Liver (tissue), 8 donors: ENCODE measurements at regions not wholly inside any gene's neighbourhood (a gene's known extent, or its start where the extent isn't known, plus 50 kb on each side); places are given as distances from the start of the nearest gene placed in this dataset.

Source experiments
- DNase-seq: peaks from one replicate; pipeline ENCODE4 v3.0.0-alpha.2; 2017; ENCODE audit warnings: low spot score
- H3K27ac ChIP-seq, 2 donors: one replicate each; pipeline ENCODE4 v1.7.0; 2013; ENCODE audit warnings: inconsistent platforms in 2 of 2, low read length in 2 of 2, control low read depth in 1 of 2, low read depth in 1 of 2, mild to moderate bottlenecking in 1 of 2
- H3K27me3 ChIP-seq, 4 donors: one replicate each; pipeline versions ENCODE4 v1.6.1 to v1.7.0; 2013; ENCODE audit warnings: low read length in 3 of 4, inconsistent platforms in 1 of 4, mild to moderate bottlenecking in 1 of 4, moderate library complexity in 1 of 4; ENCODE audit not compliant: control insufficient read depth in 4 of 4, insufficient read depth in 4 of 4
- H3K36me3 ChIP-seq, 4 donors: one replicate each; pipeline versions ENCODE4 v1.6.1 to v1.7.0; 2013; ENCODE audit warnings: low read length in 3 of 4, mild to moderate bottlenecking in 3 of 4, low read depth in 1 of 4, moderate library complexity in 1 of 4; ENCODE audit not compliant: control insufficient read depth in 4 of 4, insufficient read depth in 3 of 4
- H3K4me1 ChIP-seq, 4 donors: one replicate each; pipeline versions ENCODE4 v1.6.1 to v1.7.0; 2013; ENCODE audit warnings: low read length in 3 of 4, mild to moderate bottlenecking in 3 of 4, moderate library complexity in 1 of 4; ENCODE audit not compliant: control insufficient read depth in 4 of 4, insufficient read depth in 4 of 4
- H3K4me3 ChIP-seq, 3 donors: one replicate each; pipeline versions ENCODE4 v1.6.1 to v1.7.0; 2013; ENCODE audit warnings: low read length in 3 of 3, control low read depth in 1 of 3, low read depth in 1 of 3, mild to moderate bottlenecking in 1 of 3
- H3K9ac ChIP-seq, 2 donors: one replicate each; pipeline ENCODE4 v1.7.0; 2013; ENCODE audit warnings: low read length in 2 of 2, mild to moderate bottlenecking in 2 of 2, moderate library complexity in 2 of 2, control low read depth in 1 of 2, low read depth in 1 of 2
- H3K9me3 ChIP-seq, 4 donors: one replicate each; pipeline versions ENCODE4 v1.6.1 to v1.7.0; 2013; ENCODE audit warnings: low read length in 3 of 4; ENCODE audit not compliant: control insufficient read depth in 4 of 4
- CTCF ChIP-seq: fragments of 150-350 bp; IDR thresholded peaks from 2 replicates; pipeline ENCODE4 v1.5.1; 2017; ENCODE audit warnings: improper control_type of control experiment, low read depth, low read length; ENCODE audit not compliant: missing input control
- EGR1 ChIP-seq, 2 donors: IDR thresholded peaks; 2 replicates each; pipeline ENCODE4 v1.6.1; 2016 to 2018; ENCODE audit warnings: antibody characterized with exemption in 2 of 2, low read depth in 2 of 2
- FOXA1 ChIP-seq: IDR thresholded peaks from 2 replicates; pipeline ENCODE4 v1.6.1; 2016; ENCODE audit warnings: antibody characterized with exemption
- FOXA2 ChIP-seq: IDR thresholded peaks from 2 replicates; pipeline ENCODE4 v1.6.1; 2016; ENCODE audit warnings: antibody characterized with exemption
- GABPA ChIP-seq, 2 donors: IDR thresholded peaks in 1 of 2; conservative IDR thresholded peaks in 1 of 2; 2 replicates each; pipeline ENCODE4 v1.6.1; 2016; ENCODE audit warnings: antibody characterized with exemption in 2 of 2, mild to moderate bottlenecking in 1 of 2, moderate library complexity in 1 of 2
- HNF4A ChIP-seq, 2 donors: conservative IDR thresholded peaks; 2 replicates each; pipeline ENCODE4 v1.6.1; 2016; ENCODE audit warnings: antibody characterized with exemption in 2 of 2, mild to moderate bottlenecking in 2 of 2
- HNF4G ChIP-seq: IDR thresholded peaks from 2 replicates; pipeline ENCODE4 v1.6.1; 2016; ENCODE audit warnings: antibody characterized with exemption
- JUND ChIP-seq, 2 donors: IDR thresholded peaks; 2 replicates each; pipeline ENCODE4 v1.6.1; 2016; ENCODE audit warnings: antibody characterized with exemption in 2 of 2
- MAX ChIP-seq: IDR thresholded peaks from 2 replicates; pipeline ENCODE4 v1.6.1; 2016; ENCODE audit warnings: antibody characterized with exemption
- NR2F2 ChIP-seq: IDR thresholded peaks from 2 replicates; pipeline ENCODE4 v1.6.1; 2016; ENCODE audit warnings: antibody characterized with exemption
- RAD21 ChIP-seq, 2 donors: IDR thresholded peaks; 2 replicates each; pipeline ENCODE4 v1.6.1; 2016; ENCODE audit warnings: antibody characterized with exemption in 2 of 2, mild to moderate bottlenecking in 2 of 2
- RXRA ChIP-seq, 2 donors: IDR thresholded peaks; 2 replicates each; pipeline ENCODE4 v1.6.1; 2017 to 2018; ENCODE audit warnings: antibody characterized with exemption in 2 of 2, mild to moderate bottlenecking in 1 of 2
- SP1 ChIP-seq: IDR thresholded peaks from 2 replicates; pipeline ENCODE4 v1.6.1; 2018; ENCODE audit warnings: antibody characterized with exemption, mild to moderate bottlenecking
- TAF1 ChIP-seq: conservative IDR thresholded peaks from 2 replicates; pipeline ENCODE4 v1.6.1; 2016; ENCODE audit warnings: antibody characterized with exemption, mild to moderate bottlenecking
- YY1 ChIP-seq: IDR thresholded peaks from 2 replicates; pipeline ENCODE4 v1.6.1; 2016; ENCODE audit warnings: antibody characterized with exemption, mild to moderate bottlenecking
- ZBTB33 ChIP-seq: IDR thresholded peaks from 2 replicates; pipeline ENCODE4 v1.6.1; 2016; ENCODE audit warnings: antibody characterized with exemption
- WGBS: extraction: QIAGEN DNeasy Blood & Tissue Kit; methylation state at CpG from one replicate; pipeline ENCODE4 v1.1.7; 2013; 5-methylcytosine and 5-hydroxymethylcytosine counted together
- TF ChIP-seq, protein P1 (sequence below): IDR thresholded peaks from 2 replicates; pipeline ENCODE4 v1.6.1; 2016; ENCODE audit warnings: antibody characterized with exemption, mild to moderate bottlenecking
- TF ChIP-seq, protein P2 (sequence below): IDR thresholded peaks from 2 replicates; pipeline ENCODE4 v1.6.1; 2016; ENCODE audit warnings: antibody characterized with exemption
- donor health status: healthy.
- donor health status: healthy.
- donor health status: healthy.
- donor health status: healthy.
- donor health status: healthy.

DNA sequence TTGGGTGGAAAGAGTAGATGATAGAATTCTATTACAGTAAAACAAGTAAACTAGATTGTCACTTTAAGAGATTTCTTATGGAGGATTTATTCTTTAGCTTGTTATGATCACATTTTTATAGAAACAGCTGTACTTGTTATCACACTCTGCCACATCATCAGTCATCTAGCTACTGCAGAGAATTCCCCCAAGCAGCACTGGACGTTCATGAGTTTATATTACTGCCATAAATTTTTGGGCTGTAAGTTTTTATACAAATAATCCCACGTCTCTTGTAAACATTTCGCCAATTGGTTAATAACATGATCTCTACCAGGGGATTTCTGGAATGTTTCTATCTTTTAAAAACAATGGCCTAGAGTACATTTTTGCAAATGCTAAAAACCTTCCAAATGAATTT, 238.8 kb downstream of the POLR1F start:
- DNase-seq, result no peak
- Histone ChIP-seq H3K36me3 (no peaks in the 10 kb centered on the region), H3K9me3 (no peaks in the 10 kb centered on the region), H3K9ac (no peak overlapping the region), H3K27ac (no peak overlapping the region), H3K27me3 (no peaks in the 10 kb centered on the region), H3K4me1 (no peaks in the 10 kb centered on the region), H3K4me3 (no peak overlapping the region)
- WGBS, result 49% methylated on average over 3 of the region's 3 CpGs
- no peak for TF ChIP-seq FOXA1
- no peak for TF ChIP-seq YY1
- TF ChIP-seq, protein P1, sequence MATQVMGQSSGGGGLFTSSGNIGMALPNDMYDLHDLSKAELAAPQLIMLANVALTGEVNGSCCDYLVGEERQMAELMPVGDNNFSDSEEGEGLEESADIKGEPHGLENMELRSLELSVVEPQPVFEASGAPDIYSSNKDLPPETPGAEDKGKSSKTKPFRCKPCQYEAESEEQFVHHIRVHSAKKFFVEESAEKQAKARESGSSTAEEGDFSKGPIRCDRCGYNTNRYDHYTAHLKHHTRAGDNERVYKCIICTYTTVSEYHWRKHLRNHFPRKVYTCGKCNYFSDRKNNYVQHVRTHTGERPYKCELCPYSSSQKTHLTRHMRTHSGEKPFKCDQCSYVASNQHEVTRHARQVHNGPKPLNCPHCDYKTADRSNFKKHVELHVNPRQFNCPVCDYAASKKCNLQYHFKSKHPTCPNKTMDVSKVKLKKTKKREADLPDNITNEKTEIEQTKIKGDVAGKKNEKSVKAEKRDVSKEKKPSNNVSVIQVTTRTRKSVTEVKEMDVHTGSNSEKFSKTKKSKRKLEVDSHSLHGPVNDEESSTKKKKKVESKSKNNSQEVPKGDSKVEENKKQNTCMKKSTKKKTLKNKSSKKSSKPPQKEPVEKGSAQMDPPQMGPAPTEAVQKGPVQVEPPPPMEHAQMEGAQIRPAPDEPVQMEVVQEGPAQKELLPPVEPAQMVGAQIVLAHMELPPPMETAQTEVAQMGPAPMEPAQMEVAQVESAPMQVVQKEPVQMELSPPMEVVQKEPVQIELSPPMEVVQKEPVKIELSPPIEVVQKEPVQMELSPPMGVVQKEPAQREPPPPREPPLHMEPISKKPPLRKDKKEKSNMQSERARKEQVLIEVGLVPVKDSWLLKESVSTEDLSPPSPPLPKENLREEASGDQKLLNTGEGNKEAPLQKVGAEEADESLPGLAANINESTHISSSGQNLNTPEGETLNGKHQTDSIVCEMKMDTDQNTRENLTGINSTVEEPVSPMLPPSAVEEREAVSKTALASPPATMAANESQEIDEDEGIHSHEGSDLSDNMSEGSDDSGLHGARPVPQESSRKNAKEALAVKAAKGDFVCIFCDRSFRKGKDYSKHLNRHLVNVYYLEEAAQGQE, result no peak
- TF ChIP-seq TAF1, result no peak
- TF ChIP-seq SP1, result no peak
- no peak for TF ChIP-seq HNF4A (conservative IDR thresholded peaks at IDR 0.05)
- no peak for TF ChIP-seq RXRA (IDR thresholded peaks at IDR 0.05)
- TF ChIP-seq GABPA (IDR thresholded peaks at IDR 0.05 in 1 of 2, conservative IDR thresholded peaks at IDR 0.05 in 1 of 2), result no peak
- no peak for TF ChIP-seq MAX
- no peak for TF ChIP-seq NR2F2
- TF ChIP-seq FOXA2, result no peak
- no peak for TF ChIP-seq EGR1 (IDR thresholded peaks at IDR 0.05; ENCODE audit: low read depth in 2 of 2)
- no peak for TF ChIP-seq RAD21 (IDR thresholded peaks at IDR 0.05)
- TF ChIP-seq HNF4G, result no peak
- no peak for TF ChIP-seq ZBTB33
- TF ChIP-seq, protein P2, sequence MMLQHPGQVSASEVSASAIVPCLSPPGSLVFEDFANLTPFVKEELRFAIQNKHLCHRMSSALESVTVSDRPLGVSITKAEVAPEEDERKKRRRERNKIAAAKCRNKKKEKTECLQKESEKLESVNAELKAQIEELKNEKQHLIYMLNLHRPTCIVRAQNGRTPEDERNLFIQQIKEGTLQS, result no peak
- no peak for TF ChIP-seq CTCF
- no peak for TF ChIP-seq JUND (IDR thresholded peaks at IDR 0.05)

DNA sequence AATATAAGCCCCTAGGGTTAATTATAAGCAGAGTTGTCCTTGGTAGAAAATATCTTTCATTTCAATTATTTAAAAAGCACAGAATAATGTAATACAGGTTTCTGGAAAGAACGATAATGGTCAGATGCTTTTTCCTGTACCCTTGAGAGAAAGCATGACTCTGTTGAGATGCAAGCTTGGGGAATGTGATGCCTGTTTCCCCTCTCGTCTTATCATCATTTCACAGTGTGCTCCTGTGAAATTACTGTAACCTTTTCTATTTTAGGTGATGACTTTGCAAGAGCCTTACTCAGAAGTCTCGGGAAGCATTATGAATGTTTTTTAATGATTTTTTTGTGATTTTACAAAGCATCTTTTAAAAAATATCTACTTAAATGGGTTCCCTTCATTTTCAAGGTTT, 243.0 kb downstream of the POLR1F start:
- no peak overlapping the region for H3K9ac ChIP-seq
- no peaks in the 10 kb centered on the region for H3K27me3 ChIP-seq
- H3K4me1 ChIP-seq, result no peaks in the 10 kb centered on the region
- H3K4me3 ChIP-seq, result no peak overlapping the region
- H3K27ac ChIP-seq, result no peak overlapping the region
- no peaks in the 10 kb centered on the region for H3K9me3 ChIP-seq
- DNase-seq, result no peak
- H3K36me3 ChIP-seq, result no peaks in the 10 kb centered on the region
- WGBS, result 44% methylated on average over 3 of the region's 3 CpGs
- TF ChIP-seq SP1, result no peak
- TF ChIP-seq EGR1 (IDR thresholded peaks at IDR 0.05; ENCODE audit: low read depth in 2 of 2), result no peak
- no peak for TF ChIP-seq NR2F2
- no peak for TF ChIP-seq ZBTB33
- no peak for TF ChIP-seq FOXA1
- no peak for TF ChIP-seq RAD21 (IDR thresholded peaks at IDR 0.05)
- TF ChIP-seq JUND (IDR thresholded peaks at IDR 0.05), result no peak
- no peak for TF ChIP-seq FOXA2
- TF ChIP-seq HNF4G, result no peak
- no peak for TF ChIP-seq YY1
- TF ChIP-seq GABPA (IDR thresholded peaks at IDR 0.05 in 1 of 2, conservative IDR thresholded peaks at IDR 0.05 in 1 of 2), result no peak
- TF ChIP-seq, protein P1, result no peak
- no peak for TF ChIP-seq HNF4A (conservative IDR thresholded peaks at IDR 0.05)
- no peak for TF ChIP-seq TAF1
- TF ChIP-seq MAX, result no peak
